ENCODE measurements at regions not wholly inside any gene's neighbourhood (a gene's known extent, or its start where the extent isn't known, plus 50 kb on each side); places are given as distances from the start of the nearest gene placed in this dataset.

DNA sequence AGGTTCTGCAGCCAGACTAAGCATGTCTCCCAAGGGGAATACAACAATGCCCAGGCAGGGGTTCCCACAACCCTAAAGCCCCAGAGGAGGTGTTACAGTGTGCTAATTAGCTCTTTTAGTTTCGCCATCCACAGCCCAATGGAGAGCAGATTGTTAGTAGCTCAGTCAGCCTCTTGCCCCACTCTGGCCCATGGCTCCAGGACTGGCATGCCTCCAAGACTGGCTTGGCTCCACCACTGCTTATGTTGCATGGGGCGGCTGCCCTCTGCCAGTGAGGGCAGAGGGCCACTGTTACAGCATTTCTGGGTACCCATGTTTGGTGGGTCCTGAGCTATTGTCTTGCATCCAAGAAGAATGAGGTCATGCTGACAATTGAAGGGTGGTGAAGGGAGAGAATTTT lies 231.1 kb upstream of the MDFIC2 start:
- H3K4me2 ChIP-seq (ENCODE audit: insufficient read depth, low read length, poor library complexity, severe bottlenecking): no peak overlapping the region
- H3K9ac ChIP-seq (ENCODE audit: low read depth, low read length, poor library complexity): no peak overlapping the region
- H2AFZ ChIP-seq (ENCODE audit: low read length): no peak overlapping the region
- H3K23ac ChIP-seq (ENCODE audit: low read depth, low read length, poor library complexity): no peak overlapping the region
- no peak overlapping the region for H3K4me3 ChIP-seq (ENCODE audit: low read length in 2 of 2)
- no peak for DNase-seq (ENCODE audit: low spot score)
- H3K27me3 ChIP-seq (ENCODE audit: control insufficient read depth in 3 of 3, insufficient read depth in 3 of 3, low read depth in 1 of 3, low read length in 3 of 3): no peaks in the 10 kb centered on the region
- no CpG with 5 or more reads among the region's 2 CpGs for WGBS, 2 donors (ENCODE audit: extremely low coverage in 2 of 2, insufficient read length in 2 of 2, insufficient replicate concordance in 1 of 2)
- H2BK120ac ChIP-seq (ENCODE audit: low read depth, low read length): no peak overlapping the region
- no peak overlapping the region for H3K18ac ChIP-seq (ENCODE audit: low read length)
- no peaks in the 10 kb centered on the region for H3K36me3 ChIP-seq (replicated peaks in 1 of 2; ENCODE audit: control insufficient read depth in 2 of 2, insufficient read depth in 2 of 2, low read length in 2 of 2)
- H3K14ac ChIP-seq (ENCODE audit: low read length): no peak overlapping the region
- H3K79me1 ChIP-seq (ENCODE audit: low read depth, low read length): no peaks in the 10 kb centered on the region
- H3K9me3 ChIP-seq (replicated peaks in 1 of 2; ENCODE audit: control insufficient read depth in 2 of 2, insufficient read depth in 1 of 2, low read depth in 1 of 2, low read length in 2 of 2): no peaks in the 10 kb centered on the region
- no peaks in the 10 kb centered on the region for H3K4me1 ChIP-seq (ENCODE audit: control insufficient read depth in 2 of 2, insufficient read depth in 1 of 2, low read depth in 1 of 2, low read length in 2 of 2)
- no peak overlapping the region for H4K91ac ChIP-seq (ENCODE audit: low read depth, low read length, poor library complexity)
- no peak overlapping the region for H2AK5ac ChIP-seq (ENCODE audit: low read depth, low read length)
- H2BK15ac ChIP-seq (ENCODE audit: low read length): no peak overlapping the region
- no peak overlapping the region for H3K4ac ChIP-seq (ENCODE audit: low read length)
- H4K8ac ChIP-seq (ENCODE audit: low read depth, low read length): no peak overlapping the region
- H2BK12ac ChIP-seq (ENCODE audit: low read length): peak overlapping the region; percentile 36
- no peak overlapping the region for H3K27ac ChIP-seq (replicated peaks; ENCODE audit: low read length)
- H2BK5ac ChIP-seq (ENCODE audit: low read length): no peak overlapping the region

DNA sequence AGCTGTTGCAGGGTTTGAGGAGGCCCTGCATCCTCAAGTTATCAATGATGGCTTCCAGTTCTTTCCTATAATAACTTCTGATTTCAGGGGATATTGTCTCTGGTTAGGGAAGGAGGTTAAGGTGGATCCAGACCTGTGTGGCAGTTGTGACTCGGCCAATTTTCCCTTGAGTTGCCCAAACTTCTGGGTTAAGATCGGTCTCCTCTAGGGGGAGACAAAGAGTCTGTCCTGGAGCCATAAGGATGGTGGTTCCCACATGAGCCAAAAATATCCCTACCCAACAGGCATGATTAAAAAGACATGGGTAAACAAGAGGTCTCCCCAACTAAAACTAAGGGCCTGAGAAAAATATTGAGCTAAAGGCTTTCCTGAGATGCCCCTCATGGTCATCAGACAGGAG lies 227.5 kb upstream of the MDFIC2 start:
- Histone ChIP-seq H3K4me2 (ENCODE audit: insufficient read depth, low read length, poor library complexity, severe bottlenecking) (no peak overlapping the region), H3K4me1 (ENCODE audit: control insufficient read depth in 2 of 2, insufficient read depth in 1 of 2, low read depth in 1 of 2, low read length in 2 of 2) (peaks cover 0 to 3% of the 10 kb centered on the region in 2 donors), H3K27ac (replicated peaks; ENCODE audit: low read length) (no peak overlapping the region), H3K9me3 (replicated peaks in 1 of 2; ENCODE audit: control insufficient read depth in 2 of 2, insufficient read depth in 1 of 2, low read depth in 1 of 2, low read length in 2 of 2) (no peaks in the 10 kb centered on the region), H4K91ac (ENCODE audit: low read depth, low read length, poor library complexity) (no peak overlapping the region), H2BK120ac (ENCODE audit: low read depth, low read length) (no peak overlapping the region), H3K36me3 (replicated peaks in 1 of 2; ENCODE audit: control insufficient read depth in 2 of 2, insufficient read depth in 2 of 2, low read length in 2 of 2) (no peaks in the 10 kb centered on the region), H3K9ac (ENCODE audit: low read depth, low read length, poor library complexity) (no peak overlapping the region), H2BK5ac (ENCODE audit: low read length) (no peak overlapping the region), H3K18ac (ENCODE audit: low read length) (no peak overlapping the region), H2BK15ac (ENCODE audit: low read length) (no peak overlapping the region), H2AFZ (ENCODE audit: low read length) (no peak overlapping the region), H3K23ac (ENCODE audit: low read depth, low read length, poor library complexity) (no peak overlapping the region), H3K14ac (ENCODE audit: low read length) (no peak overlapping the region), H3K27me3 (ENCODE audit: control insufficient read depth in 3 of 3, insufficient read depth in 3 of 3, low read depth in 1 of 3, low read length in 3 of 3) (no peaks in the 10 kb centered on the region), H4K8ac (ENCODE audit: low read depth, low read length) (no peak overlapping the region), H3K79me1 (ENCODE audit: low read depth, low read length) (no peaks in the 10 kb centered on the region), H2BK12ac (ENCODE audit: low read length) (no peak overlapping the region), H3K4me3 (ENCODE audit: low read length in 2 of 2) (no peak overlapping the region), H3K4ac (ENCODE audit: low read length) (no peak overlapping the region), H2AK5ac (ENCODE audit: low read depth, low read length) (no peak overlapping the region)
- WGBS, 2 donors (ENCODE audit: extremely low coverage in 2 of 2, insufficient read length in 2 of 2, insufficient replicate concordance in 1 of 2): no CpG with 5 or more reads among the region's 2 CpGs
- no peak for DNase-seq (ENCODE audit: low spot score)

DNA sequence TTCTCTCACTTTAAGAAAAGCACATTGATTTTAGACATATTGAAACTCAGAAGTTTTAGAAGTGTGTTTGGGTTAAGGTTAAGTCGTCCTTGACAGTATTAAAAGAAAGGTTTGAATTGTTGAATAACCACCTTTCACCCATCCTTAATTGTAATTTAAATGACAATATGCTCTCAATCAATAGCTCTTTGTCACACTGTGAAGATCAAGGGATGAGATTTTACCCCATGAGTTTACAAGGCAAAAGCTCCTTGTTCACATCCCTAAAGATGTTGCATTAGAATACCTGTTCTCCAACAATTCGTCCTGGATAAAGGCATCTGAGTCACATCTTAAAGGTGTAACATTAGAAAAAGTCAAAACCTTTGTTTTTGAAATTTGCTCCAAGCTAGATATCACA lies 220.4 kb upstream of the MDFIC2 start:
- H3K27ac ChIP-seq (replicated peaks; ENCODE audit: low read length): no peak overlapping the region
- H3K4ac ChIP-seq (ENCODE audit: low read length): no peak overlapping the region
- H3K18ac ChIP-seq (ENCODE audit: low read length): no peak overlapping the region
- no peak overlapping the region for H2BK15ac ChIP-seq (ENCODE audit: low read length)
- H2BK5ac ChIP-seq (ENCODE audit: low read length): no peak overlapping the region
- H3K79me1 ChIP-seq (ENCODE audit: low read depth, low read length): no peaks in the 10 kb centered on the region
- no peak overlapping the region for H2AFZ ChIP-seq (ENCODE audit: low read length)
- H3K9me3 ChIP-seq (replicated peaks in 1 of 2; ENCODE audit: control insufficient read depth in 2 of 2, insufficient read depth in 1 of 2, low read depth in 1 of 2, low read length in 2 of 2): no peaks in the 10 kb centered on the region
- H3K27me3 ChIP-seq (ENCODE audit: control insufficient read depth in 3 of 3, insufficient read depth in 3 of 3, low read depth in 1 of 3, low read length in 3 of 3): no peaks in the 10 kb centered on the region
- no peak overlapping the region for H3K4me3 ChIP-seq (ENCODE audit: low read length in 2 of 2)
- no peak overlapping the region for H2BK12ac ChIP-seq (ENCODE audit: low read length)
- H3K4me2 ChIP-seq (ENCODE audit: insufficient read depth, low read length, poor library complexity, severe bottlenecking): no peak overlapping the region
- no peak overlapping the region for H3K23ac ChIP-seq (ENCODE audit: low read depth, low read length, poor library complexity)
- no peaks in the 10 kb centered on the region for H3K36me3 ChIP-seq (replicated peaks in 1 of 2; ENCODE audit: control insufficient read depth in 2 of 2, insufficient read depth in 2 of 2, low read length in 2 of 2)
- no CpG with 5 or more reads among the region's 2 CpGs for WGBS, 2 donors (ENCODE audit: extremely low coverage in 2 of 2, insufficient read length in 2 of 2, insufficient replicate concordance in 1 of 2)
- H4K8ac ChIP-seq (ENCODE audit: low read depth, low read length): no peak overlapping the region
- H3K9ac ChIP-seq (ENCODE audit: low read depth, low read length, poor library complexity): no peak overlapping the region
- H2BK120ac ChIP-seq (ENCODE audit: low read depth, low read length): no peak overlapping the region
- H3K4me1 ChIP-seq (ENCODE audit: control insufficient read depth in 2 of 2, insufficient read depth in 1 of 2, low read depth in 1 of 2, low read length in 2 of 2): peaks cover 0 to 5% of the 10 kb centered on the region in 2 donors
- no peak for DNase-seq (ENCODE audit: low spot score)
- no peak overlapping the region for H4K91ac ChIP-seq (ENCODE audit: low read depth, low read length, poor library complexity)
- H3K14ac ChIP-seq (ENCODE audit: low read length): no peak overlapping the region
- H2AK5ac ChIP-seq (ENCODE audit: low read depth, low read length): no peak overlapping the region

GRCh38 chr3:70531838-70532489 lies 219.5 kb upstream of the MDFIC2 start:
- H3K27me3 ChIP-seq (ENCODE audit: control insufficient read depth in 3 of 3, insufficient read depth in 3 of 3, low read depth in 1 of 3, low read length in 3 of 3): no peaks in the 10 kb centered on the region
- no peaks in the 10 kb centered on the region for H3K79me1 ChIP-seq (ENCODE audit: low read depth, low read length)
- H3K4me1 ChIP-seq (ENCODE audit: control insufficient read depth in 2 of 2, insufficient read depth in 1 of 2, low read depth in 1 of 2, low read length in 2 of 2): peaks cover 0 to 5% of the 10 kb centered on the region in 2 donors
- no peak overlapping the region for H2BK12ac ChIP-seq (ENCODE audit: low read length)
- H3K9ac ChIP-seq (ENCODE audit: low read depth, low read length, poor library complexity): no peak overlapping the region
- WGBS, 2 donors (ENCODE audit: extremely low coverage in 2 of 2, insufficient read length in 2 of 2, insufficient replicate concordance in 1 of 2): no CpG with 5 or more reads among the region's 10 CpGs
- H2AK5ac ChIP-seq (ENCODE audit: low read depth, low read length): peak overlapping the region; percentile 24
- no peak overlapping the region for H2BK15ac ChIP-seq (ENCODE audit: low read length)
- H3K27ac ChIP-seq (replicated peaks; ENCODE audit: low read length): no peak overlapping the region
- H2AFZ ChIP-seq (ENCODE audit: low read length): no peak overlapping the region
- H2BK5ac ChIP-seq (ENCODE audit: low read length): no peak overlapping the region
- H3K4me2 ChIP-seq (ENCODE audit: insufficient read depth, low read length, poor library complexity, severe bottlenecking): no peak overlapping the region
- H4K91ac ChIP-seq (ENCODE audit: low read depth, low read length, poor library complexity): peak overlapping the region; percentile 22
- no peak overlapping the region for H3K14ac ChIP-seq (ENCODE audit: low read length)
- H3K4me3 ChIP-seq (ENCODE audit: low read length in 2 of 2): no peak overlapping the region
- no peak overlapping the region for H3K18ac ChIP-seq (ENCODE audit: low read length)
- H2BK120ac ChIP-seq (ENCODE audit: low read depth, low read length): no peak overlapping the region
- H3K9me3 ChIP-seq (replicated peaks in 1 of 2; ENCODE audit: control insufficient read depth in 2 of 2, insufficient read depth in 1 of 2, low read depth in 1 of 2, low read length in 2 of 2): no peaks in the 10 kb centered on the region
- no peak overlapping the region for H3K23ac ChIP-seq (ENCODE audit: low read depth, low read length, poor library complexity)
- no peaks in the 10 kb centered on the region for H3K36me3 ChIP-seq (replicated peaks in 1 of 2; ENCODE audit: control insufficient read depth in 2 of 2, insufficient read depth in 2 of 2, low read length in 2 of 2)
- H3K4ac ChIP-seq (ENCODE audit: low read length): no peak overlapping the region
- DNase-seq (ENCODE audit: low spot score): no peak
- no peak overlapping the region for H4K8ac ChIP-seq (ENCODE audit: low read depth, low read length)
